HG03342 (cell line): ENCODE measurements at regions not wholly inside any gene's neighbourhood (a gene's known extent, or its start where the extent isn't known, plus 50 kb on each side); places are given as distances from the start of the nearest gene placed in this dataset.

Experiments
- ATAC-seq: cut with Tn5 transposase; IDR thresholded peaks from one replicate; pipeline ENCODE4 v1.9.1; 2021; ENCODE audit warnings: mild to moderate bottlenecking, moderate library complexity; ENCODE audit not compliant: unreplicated experiment

GRCh38 chr12:27179400-27180214 lies 64.5 kb upstream of the STK38L start:
- peak; percentile 87 for ATAC-seq

DNA sequence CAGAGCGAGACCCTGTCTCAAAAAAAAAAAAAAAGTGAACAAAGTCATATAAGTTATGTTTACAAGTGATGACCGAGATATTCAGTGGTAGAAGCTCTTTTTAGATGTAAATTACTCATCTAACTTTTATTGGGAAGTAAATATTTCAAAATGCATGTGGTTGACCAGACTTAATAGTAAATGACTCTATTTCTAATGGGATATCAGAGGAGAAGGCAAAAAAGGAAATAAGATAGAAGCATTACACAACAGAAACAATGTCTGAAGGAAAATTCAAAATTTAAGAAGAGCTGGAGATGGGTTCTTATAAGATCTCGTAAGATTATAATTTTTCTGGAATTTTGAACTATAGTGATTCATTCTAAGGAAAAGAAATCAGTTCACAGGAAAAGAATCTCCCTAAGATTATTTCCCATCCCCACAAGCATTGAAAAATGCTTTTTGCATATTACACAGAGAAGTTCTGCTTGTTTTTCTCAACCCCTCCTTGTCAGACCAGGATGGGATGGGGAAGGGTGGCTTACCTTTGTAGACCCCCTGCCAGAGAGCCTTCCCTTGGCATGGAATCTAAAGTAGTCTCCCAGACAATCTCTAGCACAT lies 63.1 kb upstream of the STK38L start:
- no peak for ATAC-seq

GRCh38 chr12:27183342-27183741 lies 60.7 kb upstream of the STK38L start:
- ATAC-seq: no peak

DNA sequence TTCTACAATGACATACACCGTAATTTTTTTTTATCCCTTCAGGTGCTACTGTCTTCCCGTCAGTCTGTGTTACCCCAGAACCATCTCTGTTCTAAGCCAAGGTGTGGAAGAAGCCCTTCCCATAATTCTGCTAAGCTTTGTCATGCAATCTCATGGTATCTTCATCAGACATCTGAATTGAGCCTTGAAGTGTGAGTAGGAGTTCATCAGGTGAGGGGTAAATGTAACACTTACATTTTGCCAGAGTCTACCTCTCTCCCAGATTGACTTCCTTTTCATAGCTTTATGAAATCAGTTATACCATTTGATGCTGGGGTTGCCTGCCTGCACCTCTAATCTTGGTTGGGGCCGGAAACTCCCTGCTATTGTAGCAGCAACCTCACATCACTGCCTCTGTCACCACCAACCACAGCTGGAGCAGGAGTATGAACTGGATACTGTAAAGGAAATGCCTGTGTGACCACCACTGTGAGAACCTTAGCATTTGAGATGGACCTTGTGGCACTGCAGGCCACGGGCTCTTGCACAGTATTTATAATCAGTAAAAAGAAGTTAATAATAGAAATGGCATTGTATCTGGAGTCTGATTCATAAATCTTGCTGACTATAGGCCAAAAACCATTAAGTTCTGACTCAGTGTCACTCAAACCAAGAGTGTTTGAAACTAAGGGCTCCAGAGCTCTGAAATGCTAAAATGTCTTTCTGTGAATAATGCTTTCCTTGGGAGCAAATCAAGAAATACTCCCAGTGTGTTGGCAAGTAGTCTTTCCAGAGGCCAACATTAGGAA lies 58.7 kb upstream of the STK38L start:
- peak; percentile 88 for ATAC-seq

- no peak for ATAC-seq
Observed at GRCh38 chr12:27186022-27186839, 57.9 kb upstream of the STK38L start.

GRCh38 chr12:27187697-27188096 lies 56.4 kb upstream of the STK38L start:
- no peak for ATAC-seq

DNA sequence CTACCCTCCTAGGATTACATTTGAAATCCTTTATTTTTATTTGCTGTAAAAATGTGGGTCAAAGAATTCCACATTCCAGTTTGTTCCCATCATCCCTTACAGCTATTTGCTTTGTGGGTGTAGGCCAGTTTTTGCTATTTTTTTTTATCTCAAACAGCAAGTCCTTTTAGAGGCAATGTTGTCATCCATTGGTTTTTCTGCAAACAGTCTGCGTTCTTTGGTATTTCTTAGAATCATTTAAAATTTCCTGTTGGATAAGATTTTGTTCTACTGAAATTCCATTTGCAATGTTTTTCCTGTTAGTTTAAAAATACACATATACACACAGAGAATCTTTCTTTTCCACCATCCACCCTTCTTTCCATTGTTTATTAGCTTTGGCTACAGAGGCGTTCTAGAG lies 53.3 kb upstream of the STK38L start:
- no peak for ATAC-seq

- no peak for ATAC-seq
Observed at GRCh38 chr12:27191531-27191930, 52.6 kb upstream of the STK38L start.

DNA sequence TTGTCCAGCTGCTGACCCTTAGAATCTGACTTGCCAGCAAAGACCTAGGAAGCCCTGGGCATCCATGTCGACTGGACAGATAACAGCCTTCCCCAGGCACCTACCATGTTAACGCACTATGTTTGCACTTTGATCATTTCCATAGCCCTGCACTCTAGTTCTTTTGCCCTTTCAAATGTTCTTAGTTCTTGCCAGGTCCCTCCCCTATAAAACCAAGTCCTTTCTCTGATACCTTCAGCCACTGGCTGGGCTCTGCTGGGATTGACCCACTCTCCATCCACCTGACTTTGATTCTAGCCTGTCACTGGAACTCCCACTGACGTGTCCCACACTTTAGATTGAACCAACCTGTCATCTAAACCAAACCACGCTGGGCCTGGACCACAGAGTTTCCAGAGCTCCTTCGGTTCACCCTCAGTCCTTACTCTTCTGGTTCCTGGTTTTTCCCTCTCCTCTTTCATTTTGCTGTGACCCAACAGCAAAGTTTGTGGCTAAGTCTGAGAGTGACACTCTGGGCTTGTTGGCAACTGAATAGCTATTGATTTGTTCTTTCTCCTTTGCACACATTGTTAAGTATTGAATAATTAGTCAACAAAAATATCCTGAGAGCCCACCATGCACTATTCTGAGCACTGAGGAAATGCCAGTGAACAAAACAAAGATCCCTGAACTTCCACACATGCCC lies 51.8 kb upstream of the STK38L start:
- ATAC-seq: no peak

DNA sequence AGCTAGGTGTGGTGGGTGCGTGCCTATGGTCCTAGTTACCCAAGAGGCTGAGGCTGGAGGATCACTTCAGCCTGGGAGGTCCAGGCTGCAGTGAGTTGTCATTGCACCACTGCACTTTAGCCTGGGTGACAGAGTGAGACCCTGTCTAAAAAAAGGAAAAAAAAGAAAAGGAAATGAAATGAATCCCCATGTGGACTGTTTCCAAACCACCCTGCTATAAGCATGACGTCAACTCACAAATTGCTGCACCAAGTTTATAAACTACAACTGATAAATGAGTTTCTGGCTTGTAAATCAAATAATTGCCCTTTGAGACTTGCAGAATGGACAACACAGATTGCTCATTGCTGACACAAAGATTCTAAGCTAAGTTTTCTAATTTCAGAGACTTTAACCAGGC lies 51.0 kb upstream of the STK38L start:
- no peak for ATAC-seq

GRCh38 chr12:27193854-27194544 lies 50.1 kb upstream of the STK38L start:
- no peak for ATAC-seq
